Activated naive CD8-positive, alpha-beta T cell treated with anti-CD3 and anti-CD28 coated beads, Interleukin-2, amount 50 U/mL, for 24 hours (primary cell): ENCODE measurements at regions not wholly inside any gene's neighbourhood (a gene's known extent, or its start where the extent isn't known, plus 50 kb on each side); places are given as distances from the start of the nearest gene placed in this dataset.
"Not testable (repeated sequence)": the region's sequence is repeated elsewhere in the genome, so short reads cannot be mapped to it uniquely, and the experiment has no call there.

Experiments used
- ATAC-seq: fragments of 150-1000 bp; cut with Tn5 transposase; one replicate; pipeline ENCODE4 v1.10.0; 2021
- DNase-seq: peaks from one replicate; pipeline ENCODE4 v3.0.0; 2021
- H3K27ac Mint-ChIP-seq: one replicate; pipeline ENCODE4 v1.8.0; 2021; ENCODE audit warnings: mild to moderate bottlenecking, mixed read lengths
- H3K27me3 Mint-ChIP-seq: one replicate; pipeline ENCODE4 v1.8.0; 2021; ENCODE audit warnings: mixed read lengths
- H3K36me3 Mint-ChIP-seq: one replicate; pipeline ENCODE4 v1.8.0; 2021; ENCODE audit warnings: low read depth, mixed read lengths
- H3K4me1 Mint-ChIP-seq: one replicate; pipeline ENCODE4 v1.8.0; 2021; ENCODE audit warnings: mixed read lengths
- H3K4me3 Mint-ChIP-seq: one replicate; pipeline ENCODE4 v1.8.0; 2021; ENCODE audit warnings: mild to moderate bottlenecking, moderate library complexity, mixed read lengths
- H3K9me3 Mint-ChIP-seq: one replicate; pipeline ENCODE4 v1.8.0; 2021; ENCODE audit warnings: mixed read lengths

- H3K9me3 Mint-ChIP-seq, result peaks cover 6% of the 10 kb centered on the region
- no peaks in the 10 kb centered on the region for H3K27me3 Mint-ChIP-seq
- DNase-seq (no peak), ATAC-seq (no peak)
- no peak overlapping the region for H3K4me3 Mint-ChIP-seq
- H3K4me1 Mint-ChIP-seq, result no peaks in the 10 kb centered on the region
- no peaks in the 10 kb centered on the region for H3K36me3 Mint-ChIP-seq
- no peak overlapping the region for H3K27ac Mint-ChIP-seq
Measured at GRCh38 chr13:107801621-107802020, 413.7 kb downstream of the LIG4 start.

DNA sequence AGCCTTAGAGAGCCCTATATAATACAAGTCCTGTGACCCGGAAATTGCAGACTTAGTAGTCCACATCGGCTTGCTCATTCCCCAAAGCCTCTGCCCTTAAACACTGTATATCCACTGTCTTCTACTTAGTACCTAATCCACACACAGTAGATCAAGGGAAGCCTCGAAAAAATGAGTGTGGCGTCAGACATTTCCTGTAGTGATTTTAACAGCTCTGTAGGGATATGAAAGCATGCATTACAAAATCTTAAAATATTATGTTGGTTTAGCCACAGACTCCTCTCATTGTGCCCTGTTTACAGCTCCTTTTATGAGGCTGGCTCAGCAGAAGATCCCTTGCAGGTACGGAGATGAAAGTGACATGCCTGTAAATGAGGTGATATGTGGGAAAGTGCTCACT lies 416.3 kb downstream of the LIG4 start:
- Mint-ChIP-seq H3K27ac (no peak overlapping the region), H3K4me3 (no peak overlapping the region), H3K4me1 (no peaks in the 10 kb centered on the region), H3K36me3 (no peaks in the 10 kb centered on the region), H3K9me3 (peaks cover 10% of the 10 kb centered on the region), H3K27me3 (no peaks in the 10 kb centered on the region)
- DNase-seq (no peak), ATAC-seq (no peak)

DNA sequence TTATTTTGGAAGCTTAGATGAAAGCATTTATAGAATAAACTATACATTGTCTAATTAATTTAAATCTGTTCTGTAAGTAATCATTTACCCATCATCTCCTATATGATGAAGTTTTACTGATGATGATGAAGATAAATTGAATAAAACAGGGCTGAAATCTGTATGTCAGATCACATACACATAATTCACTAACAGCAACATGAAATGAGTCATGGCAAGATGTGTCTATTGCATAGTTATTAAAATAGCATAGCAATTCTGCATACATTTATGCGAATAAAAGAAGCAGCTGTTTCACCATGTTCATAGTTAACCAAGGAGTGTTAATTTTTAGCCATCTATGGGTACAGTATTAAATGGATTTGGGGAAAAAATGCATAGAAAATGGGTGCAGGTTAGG lies 424.9 kb downstream of the LIG4 start:
- Mint-ChIP-seq H3K27ac (no peak overlapping the region), H3K9me3 (peaks cover 6% of the 10 kb centered on the region), H3K4me1 (no peaks in the 10 kb centered on the region), H3K4me3 (no peak overlapping the region), H3K36me3 (no peaks in the 10 kb centered on the region), H3K27me3 (no peaks in the 10 kb centered on the region)
- ATAC-seq (no peak), DNase-seq (no peak)

DNA sequence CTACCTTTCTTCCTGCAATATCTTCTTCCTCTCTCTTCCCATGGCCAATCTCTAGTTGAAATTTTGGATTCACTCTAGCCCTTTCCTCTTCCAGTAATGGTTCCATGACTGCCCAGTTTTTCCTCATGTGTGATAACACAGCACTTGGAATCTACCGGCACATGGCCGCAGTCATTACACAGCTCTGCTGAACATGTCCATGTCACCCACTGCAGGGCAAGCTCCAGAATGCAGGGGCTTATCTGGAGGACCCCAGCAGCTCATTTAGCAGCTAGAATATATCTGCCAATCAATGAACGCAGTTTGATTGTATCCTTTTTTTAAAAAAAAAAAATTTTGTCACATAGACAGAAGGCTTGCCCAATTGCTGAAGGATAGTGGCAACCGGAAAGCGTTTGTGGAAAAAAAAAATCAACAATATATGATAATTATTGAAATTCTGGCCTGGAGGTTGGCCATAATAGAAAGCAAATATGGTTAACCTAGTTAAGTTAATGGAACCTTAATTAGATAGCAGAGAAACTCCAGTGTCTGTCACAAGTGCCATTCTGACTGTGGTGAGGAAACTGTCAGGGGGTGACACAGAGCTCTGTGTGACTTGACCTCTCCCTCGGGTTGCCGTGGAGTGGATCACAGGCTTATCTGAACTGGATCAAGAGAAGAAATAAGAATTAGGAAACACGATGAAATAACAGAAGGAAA lies 426.7 kb downstream of the LIG4 start:
- Mint-ChIP-seq H3K4me1 (no peaks in the 10 kb centered on the region), H3K27me3 (no peaks in the 10 kb centered on the region), H3K27ac (no peak overlapping the region), H3K36me3 (no peaks in the 10 kb centered on the region), H3K9me3 (peaks cover under 1% of the 10 kb centered on the region), H3K4me3 (no peak overlapping the region)
- no peak for ATAC-seq
- DNase-seq, result no peak

DNA sequence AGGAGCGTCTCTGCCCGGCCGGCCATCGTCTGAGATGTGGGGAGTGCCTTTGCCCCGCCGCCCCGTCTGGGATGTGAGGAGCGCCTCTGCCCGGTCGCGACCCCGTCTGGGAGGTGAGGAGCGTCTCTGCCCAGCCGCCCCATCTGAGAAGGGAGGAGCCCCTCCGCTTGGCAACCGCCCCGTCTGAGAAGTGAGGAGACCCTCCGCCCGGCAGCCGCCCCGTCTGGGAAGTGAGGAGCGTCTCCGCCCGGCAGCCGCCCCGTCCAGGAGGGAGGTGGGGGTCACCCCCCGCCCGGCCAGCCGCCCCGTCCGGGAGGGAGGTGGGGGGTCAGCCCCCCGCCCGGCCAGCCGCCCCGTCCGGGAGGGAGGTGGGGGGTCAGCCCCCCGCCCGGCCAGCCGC lies 432.7 kb downstream of the LIG4 start:
- not testable (repeated sequence) for H3K9me3 Mint-ChIP-seq, H3K36me3 Mint-ChIP-seq, H3K27me3 Mint-ChIP-seq, DNase-seq, H3K4me3 Mint-ChIP-seq, ATAC-seq, H3K4me1 Mint-ChIP-seq, H3K27ac Mint-ChIP-seq

DNA sequence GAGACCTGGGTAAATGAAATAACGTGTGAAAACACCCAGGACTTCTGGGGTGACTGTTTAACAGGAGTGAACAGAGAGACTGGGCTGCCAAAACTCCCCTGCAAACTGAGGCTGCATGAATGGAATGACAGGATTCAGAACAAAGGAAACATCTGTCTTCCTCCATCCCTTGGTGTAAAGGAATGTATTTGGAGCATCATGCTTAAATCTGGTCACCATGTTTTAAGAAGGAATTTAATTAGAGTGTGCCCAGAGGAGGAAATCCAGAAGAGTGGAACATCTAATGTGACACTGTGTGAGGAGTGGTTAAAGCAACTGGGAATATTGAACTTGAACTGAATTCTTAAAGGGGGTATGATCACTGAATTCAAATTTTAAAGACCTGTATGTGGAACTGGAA lies 437.2 kb downstream of the LIG4 start:
- H3K36me3 Mint-ChIP-seq, result no peaks in the 10 kb centered on the region
- ATAC-seq, result no peak
- no peaks in the 10 kb centered on the region for H3K4me1 Mint-ChIP-seq
- H3K9me3 Mint-ChIP-seq, result no peaks in the 10 kb centered on the region
- H3K27ac Mint-ChIP-seq, result no peak overlapping the region
- no peak overlapping the region for H3K4me3 Mint-ChIP-seq
- H3K27me3 Mint-ChIP-seq, result no peaks in the 10 kb centered on the region
- DNase-seq, result no peak

DNA sequence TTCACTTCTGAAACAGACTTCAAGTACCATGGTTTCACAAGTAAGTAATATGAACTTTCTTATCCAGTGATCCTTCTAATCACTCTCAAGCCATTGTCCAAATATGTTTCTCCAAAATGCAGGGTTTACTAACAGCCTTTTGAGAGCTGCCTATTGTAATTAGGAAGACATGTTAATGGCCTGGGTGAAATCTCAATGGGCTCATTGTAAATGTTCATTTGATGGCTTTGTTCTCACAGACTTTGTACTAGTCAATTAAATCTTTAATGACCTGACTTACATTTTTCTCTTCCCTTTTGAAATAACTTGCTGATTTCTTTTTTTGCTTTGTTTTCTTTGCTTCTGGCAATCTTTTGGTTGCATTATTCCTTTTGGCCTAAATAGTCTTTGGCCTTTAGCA lies 444.8 kb downstream of the LIG4 start:
- Mint-ChIP-seq H3K4me1 (no peaks in the 10 kb centered on the region), H3K27me3 (no peaks in the 10 kb centered on the region), H3K27ac (no peak overlapping the region), H3K4me3 (no peak overlapping the region), H3K9me3 (peaks cover 4% of the 10 kb centered on the region), H3K36me3 (no peaks in the 10 kb centered on the region)
- DNase-seq, result no peak
- no peak for ATAC-seq

- DNase-seq (no peak), ATAC-seq (no peak)
- Mint-ChIP-seq H3K4me3 (no peak overlapping the region), H3K27me3 (no peaks in the 10 kb centered on the region), H3K36me3 (no peaks in the 10 kb centered on the region), H3K9me3 (peaks cover 4% of the 10 kb centered on the region), H3K27ac (no peak overlapping the region), H3K4me1 (no peaks in the 10 kb centered on the region)
Measured at GRCh38 chr13:107767119-107767518, 448.2 kb downstream of the LIG4 start.

GRCh38 chr13:107765724-107766401 lies 449.5 kb downstream of the LIG4 start:
- no peak for ATAC-seq
- no peak for DNase-seq
- Mint-ChIP-seq H3K27ac (no peak overlapping the region), H3K4me1 (no peaks in the 10 kb centered on the region), H3K4me3 (no peak overlapping the region), H3K27me3 (no peaks in the 10 kb centered on the region), H3K9me3 (peaks cover 4% of the 10 kb centered on the region), H3K36me3 (no peaks in the 10 kb centered on the region)

GRCh38 chr13:107764046-107764445 lies 451.3 kb downstream of the LIG4 start:
- H3K27ac Mint-ChIP-seq, result no peak overlapping the region
- no peak overlapping the region for H3K4me3 Mint-ChIP-seq
- no peak for ATAC-seq
- DNase-seq, result no peak
- no peaks in the 10 kb centered on the region for H3K4me1 Mint-ChIP-seq
- H3K27me3 Mint-ChIP-seq, result no peaks in the 10 kb centered on the region
- no peaks in the 10 kb centered on the region for H3K36me3 Mint-ChIP-seq
- H3K9me3 Mint-ChIP-seq, result peaks cover 4% of the 10 kb centered on the region

DNA sequence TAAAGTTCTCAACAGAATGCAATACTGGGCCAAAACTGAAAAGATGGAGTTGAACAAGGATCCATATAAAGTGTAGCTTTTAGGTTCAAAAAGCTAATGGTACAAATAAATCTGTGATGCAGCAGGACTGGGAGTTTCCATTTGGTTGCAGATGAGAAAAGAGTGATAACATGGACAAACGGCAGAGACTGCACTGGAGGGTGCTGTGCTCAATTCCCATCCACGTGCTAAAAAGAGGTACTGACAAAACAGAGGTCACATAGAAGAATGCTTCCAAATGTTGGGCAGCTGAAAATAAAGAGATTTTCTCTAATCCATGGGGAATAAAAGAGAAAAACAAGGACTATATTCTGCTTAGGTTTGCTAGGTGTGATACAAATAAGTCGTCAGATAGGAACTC lies 461.6 kb downstream of the LIG4 start:
- no peak for ATAC-seq
- Mint-ChIP-seq H3K4me1 (no peaks in the 10 kb centered on the region), H3K27me3 (no peaks in the 10 kb centered on the region), H3K4me3 (no peak overlapping the region), H3K27ac (no peak overlapping the region), H3K9me3 (peaks cover under 1% of the 10 kb centered on the region), H3K36me3 (no peaks in the 10 kb centered on the region)
- DNase-seq, result no peak

GRCh38 chr13:107753291-107753690 lies 462.0 kb downstream of the LIG4 start:
- H3K4me1 Mint-ChIP-seq, result no peaks in the 10 kb centered on the region
- DNase-seq (no peak), ATAC-seq (no peak)
- H3K4me3 Mint-ChIP-seq, result no peak overlapping the region
- H3K36me3 Mint-ChIP-seq, result no peaks in the 10 kb centered on the region
- H3K27me3 Mint-ChIP-seq, result no peaks in the 10 kb centered on the region
- no peak overlapping the region for H3K27ac Mint-ChIP-seq
- H3K9me3 Mint-ChIP-seq, result peaks cover 5% of the 10 kb centered on the region

GRCh38 chr13:107743983-107744382 lies 471.4 kb downstream of the LIG4 start:
- Mint-ChIP-seq H3K27ac (no peak overlapping the region), H3K27me3 (no peaks in the 10 kb centered on the region), H3K4me3 (no peak overlapping the region), H3K4me1 (no peaks in the 10 kb centered on the region), H3K9me3 (peaks cover 5% of the 10 kb centered on the region), H3K36me3 (no peaks in the 10 kb centered on the region)
- ATAC-seq (no peak), DNase-seq (no peak)

DNA sequence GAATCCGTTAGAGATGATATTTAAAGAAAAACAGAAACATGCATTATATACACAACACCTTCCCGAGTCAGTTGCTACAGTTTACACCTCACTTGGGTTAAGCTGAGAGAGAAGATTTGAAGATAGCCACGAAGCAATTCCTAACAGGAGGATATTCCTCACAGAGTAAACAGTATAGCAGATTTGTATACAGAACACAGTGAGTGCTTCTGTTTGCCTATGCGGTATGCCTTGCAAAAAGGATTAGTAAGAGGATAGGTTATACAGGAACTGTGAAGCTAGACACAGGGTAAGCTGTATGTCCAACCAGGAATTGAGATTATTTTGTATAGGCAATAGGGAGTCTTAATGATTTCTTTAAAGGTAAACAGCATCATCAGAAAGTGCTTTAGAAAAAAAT lies 471.8 kb downstream of the LIG4 start:
- no peaks in the 10 kb centered on the region for H3K27me3 Mint-ChIP-seq

DNA sequence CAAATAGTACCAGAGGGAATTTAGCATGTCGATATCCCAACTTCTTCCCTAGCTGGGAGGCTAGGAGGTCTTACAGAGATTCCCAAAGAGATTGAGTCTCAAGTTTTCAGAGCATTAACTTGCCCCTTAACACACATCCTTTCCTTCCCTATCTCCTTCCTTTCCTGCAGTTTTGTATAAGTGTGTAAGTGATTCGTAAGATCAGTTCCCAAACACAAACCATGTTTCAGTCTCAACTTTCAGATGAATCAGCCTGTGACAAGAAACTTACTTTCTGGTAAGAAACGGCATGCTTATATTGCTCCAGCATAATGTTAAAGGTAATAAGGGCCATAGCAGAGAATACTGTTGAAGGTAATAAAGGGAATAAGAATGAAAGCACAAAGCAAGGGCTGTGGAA lies 472.2 kb downstream of the LIG4 start:
- no peak for DNase-seq
- H3K36me3 Mint-ChIP-seq, result no peaks in the 10 kb centered on the region
- H3K4me3 Mint-ChIP-seq, result no peak overlapping the region
- peaks cover 3% of the 10 kb centered on the region for H3K9me3 Mint-ChIP-seq
- H3K27ac Mint-ChIP-seq, result no peak overlapping the region
- no peaks in the 10 kb centered on the region for H3K4me1 Mint-ChIP-seq
- no peak for ATAC-seq
- H3K27me3 Mint-ChIP-seq, result no peaks in the 10 kb centered on the region

More for the DNA sequence above, 471.8 kb downstream of the LIG4 start:
- no peak overlapping the region for H3K27ac Mint-ChIP-seq
- H3K36me3 Mint-ChIP-seq, result no peaks in the 10 kb centered on the region
- H3K9me3 Mint-ChIP-seq, result peaks cover 2% of the 10 kb centered on the region
- no peak overlapping the region for H3K4me3 Mint-ChIP-seq
- no peaks in the 10 kb centered on the region for H3K4me1 Mint-ChIP-seq
- DNase-seq (no peak), ATAC-seq (no peak)
